ENCODE measurements at regions not wholly inside any gene's neighbourhood (a gene's known extent, or its start where the extent isn't known, plus 50 kb on each side); places are given as distances from the start of the nearest gene placed in this dataset.
"Not testable (repeated sequence)": the region's sequence is repeated elsewhere in the genome, so short reads cannot be mapped to it uniquely, and the experiment has no call there.

DNA sequence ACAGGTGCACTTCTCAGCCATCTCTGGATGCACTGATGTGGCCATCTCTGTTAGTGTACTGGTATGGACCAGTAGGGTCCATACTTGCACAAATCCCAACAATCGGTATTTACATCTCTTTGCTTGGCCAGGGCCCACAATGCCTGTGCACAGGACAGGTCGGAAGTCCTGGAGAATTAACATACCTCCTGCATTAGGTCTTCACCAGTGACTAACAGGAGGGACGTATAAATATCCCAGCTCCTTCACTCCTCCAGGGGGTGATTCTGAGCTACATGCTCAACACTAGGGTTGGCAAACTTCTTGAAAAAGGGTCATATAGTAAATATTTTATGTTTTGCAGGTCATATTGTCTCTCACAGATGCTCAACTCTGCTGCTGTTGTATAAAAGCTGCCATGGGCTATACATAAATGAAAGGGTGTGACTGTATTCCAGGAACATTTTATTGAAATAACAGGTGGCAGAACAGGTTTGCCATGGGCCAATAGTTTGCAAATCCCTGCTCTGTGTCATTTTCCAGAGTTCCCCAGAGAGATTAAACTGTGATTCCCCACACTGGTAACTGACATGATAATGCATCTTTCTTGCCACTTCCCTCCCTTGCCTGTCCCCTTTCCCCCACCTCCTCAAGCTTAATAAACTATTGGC is 141.3 kb downstream of the NPIPA5 start:
- H3K4me3 ChIP-seq (ENCODE audit: low read length in 2 of 2); intact Hi-C loops (cut with DNase I); H3K9me3 ChIP-seq (ENCODE audit: control insufficient read depth, low read length); ATAC-seq (ENCODE audit: low FRiP score); H3K4me1 ChIP-seq (ENCODE audit: control insufficient read depth in 1 of 2, insufficient read depth in 2 of 2, low read length in 2 of 2); H3K27me3 ChIP-seq (ENCODE audit: control insufficient read depth in 1 of 2, insufficient read depth in 2 of 2, low read length in 1 of 2); H3K36me3 ChIP-seq (ENCODE audit: control insufficient read depth in 1 of 2, insufficient read depth in 2 of 2, low read length in 1 of 2); H3K27ac ChIP-seq (ENCODE audit: low read depth in 1 of 2, low read length in 2 of 2); DNase-seq: not testable (repeated sequence)
- 58 to 65% methylated on average over 2 of the region's 3 CpGs for WGBS, 2 donors

GRCh38 chr16:15235140-15235539 is 141.1 kb upstream of the RRN3 start:
- H3K27ac ChIP-seq (ENCODE audit: low read depth in 1 of 2, low read length in 2 of 2); H3K27me3 ChIP-seq (ENCODE audit: control insufficient read depth in 1 of 2, insufficient read depth in 2 of 2, low read length in 1 of 2); H3K4me1 ChIP-seq (ENCODE audit: control insufficient read depth in 1 of 2, insufficient read depth in 2 of 2, low read length in 2 of 2); ATAC-seq (ENCODE audit: low FRiP score); H3K9me3 ChIP-seq (ENCODE audit: control insufficient read depth, low read length); H3K36me3 ChIP-seq (ENCODE audit: control insufficient read depth in 1 of 2, insufficient read depth in 2 of 2, low read length in 1 of 2); H3K4me3 ChIP-seq (ENCODE audit: low read length in 2 of 2); intact Hi-C loops (cut with DNase I); DNase-seq: not testable (repeated sequence)
- WGBS, 2 donors = 52% methylated on average over 3 of the region's 5 CpGs; no CpG with 5 or more reads in 1 of the 2 donors

DNA sequence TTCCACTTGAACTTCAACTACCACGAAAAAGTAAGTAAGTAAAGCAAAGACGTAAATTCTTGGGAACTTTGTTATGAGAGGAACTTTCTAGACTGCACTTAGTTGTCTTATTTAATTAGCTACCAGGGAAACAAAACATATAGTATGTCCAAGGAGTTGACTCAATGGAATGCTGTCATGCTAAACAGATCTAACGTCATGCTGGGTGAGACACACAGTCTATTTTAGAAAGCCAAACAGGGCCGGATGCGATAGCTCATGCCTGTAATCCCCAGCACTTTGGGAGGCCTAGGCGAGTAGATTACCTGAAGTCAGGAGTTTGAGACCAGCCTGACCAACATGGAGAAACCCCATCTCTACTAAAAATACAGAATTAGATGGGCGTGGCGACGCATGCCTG is 140.6 kb upstream of the RRN3 start:
- H3K9me3 ChIP-seq (ENCODE audit: control insufficient read depth, low read length); intact Hi-C loops (cut with DNase I); H3K36me3 ChIP-seq (ENCODE audit: control insufficient read depth in 1 of 2, insufficient read depth in 2 of 2, low read length in 1 of 2); H3K27me3 ChIP-seq (ENCODE audit: control insufficient read depth in 1 of 2, insufficient read depth in 2 of 2, low read length in 1 of 2); H3K4me1 ChIP-seq (ENCODE audit: control insufficient read depth in 1 of 2, insufficient read depth in 2 of 2, low read length in 2 of 2); H3K27ac ChIP-seq (ENCODE audit: low read depth in 1 of 2, low read length in 2 of 2); DNase-seq; ATAC-seq (ENCODE audit: low FRiP score); H3K4me3 ChIP-seq (ENCODE audit: low read length in 2 of 2): not testable (repeated sequence)
- no CpG with 5 or more reads among the region's 9 CpGs for WGBS, 2 donors

DNA sequence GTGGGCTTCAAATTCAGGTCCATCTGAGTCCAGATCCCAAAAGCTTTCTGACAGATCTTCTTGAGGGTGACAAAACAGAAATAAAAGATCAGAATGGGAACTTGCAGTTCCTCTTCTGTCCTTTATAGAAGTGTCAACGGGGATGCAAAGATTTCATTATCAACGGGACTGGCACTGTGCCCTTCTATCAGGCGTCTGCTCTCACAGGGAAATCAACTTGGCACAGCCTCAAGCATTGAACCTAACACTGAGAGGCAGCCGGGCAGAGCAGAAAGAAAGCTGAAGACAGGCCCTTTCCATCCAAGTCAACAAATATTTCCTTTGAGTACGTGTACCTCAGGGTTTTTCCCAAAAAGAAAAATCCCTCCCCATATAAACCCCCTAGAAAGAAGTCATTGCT is 136.4 kb upstream of the RRN3 start:
- ATAC-seq (ENCODE audit: low FRiP score); H3K9me3 ChIP-seq (ENCODE audit: control insufficient read depth, low read length); intact Hi-C loops (cut with DNase I); H3K27me3 ChIP-seq (ENCODE audit: control insufficient read depth in 1 of 2, insufficient read depth in 2 of 2, low read length in 1 of 2); H3K27ac ChIP-seq (ENCODE audit: low read depth in 1 of 2, low read length in 2 of 2); H3K4me3 ChIP-seq (ENCODE audit: low read length in 2 of 2); H3K36me3 ChIP-seq (ENCODE audit: control insufficient read depth in 1 of 2, insufficient read depth in 2 of 2, low read length in 1 of 2); DNase-seq; H3K4me1 ChIP-seq (ENCODE audit: control insufficient read depth in 1 of 2, insufficient read depth in 2 of 2, low read length in 2 of 2): not testable (repeated sequence)
- no CpG with 5 or more reads among the region's 5 CpGs for WGBS, 2 donors

- intact Hi-C loops (cut with DNase I); H3K4me1 ChIP-seq (ENCODE audit: control insufficient read depth in 1 of 2, insufficient read depth in 2 of 2, low read length in 2 of 2); H3K9me3 ChIP-seq (ENCODE audit: control insufficient read depth, low read length); H3K36me3 ChIP-seq (ENCODE audit: control insufficient read depth in 1 of 2, insufficient read depth in 2 of 2, low read length in 1 of 2); DNase-seq; H3K27ac ChIP-seq (ENCODE audit: low read depth in 1 of 2, low read length in 2 of 2); ATAC-seq (ENCODE audit: low FRiP score); H3K4me3 ChIP-seq (ENCODE audit: low read length in 2 of 2); H3K27me3 ChIP-seq (ENCODE audit: control insufficient read depth in 1 of 2, insufficient read depth in 2 of 2, low read length in 1 of 2): not testable (repeated sequence)
- 27 to 32% methylated on average over 2 of the region's 2 CpGs for WGBS, 2 donors
Measured at GRCh38 chr16:15229661-15230060, 135.6 kb upstream of the RRN3 start.

GRCh38 chr16:15224651-15225050 is 130.6 kb upstream of the RRN3 start:
- H3K27me3 ChIP-seq (ENCODE audit: control insufficient read depth in 1 of 2, insufficient read depth in 2 of 2, low read length in 1 of 2); intact Hi-C loops (cut with DNase I); H3K9me3 ChIP-seq (ENCODE audit: control insufficient read depth, low read length); H3K4me3 ChIP-seq (ENCODE audit: low read length in 2 of 2); H3K27ac ChIP-seq (ENCODE audit: low read depth in 1 of 2, low read length in 2 of 2); H3K36me3 ChIP-seq (ENCODE audit: control insufficient read depth in 1 of 2, insufficient read depth in 2 of 2, low read length in 1 of 2); ATAC-seq (ENCODE audit: low FRiP score); DNase-seq; H3K4me1 ChIP-seq (ENCODE audit: control insufficient read depth in 1 of 2, insufficient read depth in 2 of 2, low read length in 2 of 2): not testable (repeated sequence)
- WGBS, 2 donors = no CpG with 5 or more reads among the region's 1 CpG

DNA sequence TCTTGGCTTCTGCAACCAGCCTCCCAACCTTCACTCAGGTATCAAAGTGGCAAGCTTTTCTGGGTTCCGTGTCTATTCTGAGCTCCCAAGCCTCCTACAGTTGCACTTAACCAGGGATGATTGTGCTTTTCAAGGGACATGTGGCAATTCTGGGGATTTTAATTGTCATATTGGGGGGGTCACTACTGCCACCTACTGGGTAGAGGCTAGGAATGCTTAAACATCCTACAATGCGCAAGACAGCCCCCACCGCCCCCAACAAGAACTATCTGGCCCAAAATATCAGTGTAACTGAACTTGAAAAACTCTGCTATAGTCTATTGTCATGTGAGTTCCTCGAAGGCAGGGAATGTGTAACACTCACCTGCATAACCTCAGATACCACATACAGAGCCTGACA is 129.3 kb upstream of the RRN3 start:
- intact Hi-C loops (cut with DNase I); H3K9me3 ChIP-seq (ENCODE audit: control insufficient read depth, low read length); H3K4me1 ChIP-seq (ENCODE audit: control insufficient read depth in 1 of 2, insufficient read depth in 2 of 2, low read length in 2 of 2); ATAC-seq (ENCODE audit: low FRiP score); H3K27me3 ChIP-seq (ENCODE audit: control insufficient read depth in 1 of 2, insufficient read depth in 2 of 2, low read length in 1 of 2); H3K27ac ChIP-seq (ENCODE audit: low read depth in 1 of 2, low read length in 2 of 2); H3K4me3 ChIP-seq (ENCODE audit: low read length in 2 of 2); DNase-seq; H3K36me3 ChIP-seq (ENCODE audit: control insufficient read depth in 1 of 2, insufficient read depth in 2 of 2, low read length in 1 of 2): not testable (repeated sequence)
- 75% methylated on average over 1 of the region's 4 CpGs; no CpG with 5 or more reads in 1 of the 2 donors for WGBS, 2 donors

DNA sequence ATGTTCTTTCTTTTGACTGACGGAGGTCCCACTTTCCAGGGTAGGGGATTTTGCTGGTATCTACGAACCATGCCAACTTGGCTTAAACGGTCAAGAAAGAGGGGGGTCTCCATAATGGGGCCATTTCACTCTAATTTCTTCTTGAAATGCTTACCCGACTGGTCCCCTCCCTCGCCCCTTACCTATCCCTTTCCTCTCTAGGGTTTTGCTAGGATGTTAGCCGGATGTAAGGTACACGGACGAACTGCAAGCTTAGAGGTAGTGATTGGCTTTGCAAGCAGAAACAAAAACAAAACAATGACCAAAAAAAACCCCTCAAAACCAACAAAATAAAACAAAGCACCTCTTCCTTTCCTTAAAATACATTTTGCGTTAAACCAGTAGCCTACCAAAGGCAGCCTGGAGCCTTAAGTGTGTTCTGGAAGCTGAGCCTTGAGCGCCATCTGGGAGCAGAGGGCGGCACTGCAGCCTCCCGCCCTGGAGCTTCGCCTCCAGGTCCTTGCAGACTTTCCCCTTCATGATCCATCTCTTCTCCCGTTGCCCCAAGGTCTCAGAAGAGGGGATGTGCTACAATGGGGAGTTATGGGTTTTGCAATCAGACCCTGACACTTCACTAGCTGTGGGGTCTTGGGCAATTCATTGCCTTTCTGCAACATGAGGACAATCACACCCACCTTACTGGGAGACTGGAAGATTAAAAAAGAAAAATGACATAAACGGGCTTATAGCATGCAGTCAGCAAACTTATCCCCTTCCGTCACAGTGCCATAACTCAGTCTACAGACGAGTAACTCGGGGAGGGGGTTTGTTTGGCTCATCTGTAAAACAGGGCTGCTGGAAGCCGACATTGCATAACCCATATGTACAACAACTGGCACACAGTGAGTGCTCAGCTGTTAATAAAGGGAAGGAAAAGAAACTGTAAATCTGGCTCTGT is 125.9 kb upstream of the RRN3 start:
- H3K4me3 ChIP-seq (ENCODE audit: low read length in 2 of 2); H3K27ac ChIP-seq (ENCODE audit: low read depth in 1 of 2, low read length in 2 of 2); intact Hi-C loops (cut with DNase I); H3K4me1 ChIP-seq (ENCODE audit: control insufficient read depth in 1 of 2, insufficient read depth in 2 of 2, low read length in 2 of 2); H3K27me3 ChIP-seq (ENCODE audit: control insufficient read depth in 1 of 2, insufficient read depth in 2 of 2, low read length in 1 of 2); DNase-seq; H3K36me3 ChIP-seq (ENCODE audit: control insufficient read depth in 1 of 2, insufficient read depth in 2 of 2, low read length in 1 of 2); H3K9me3 ChIP-seq (ENCODE audit: control insufficient read depth, low read length): not testable (repeated sequence)
- WGBS, 2 donors = 24 to 25% methylated on average over 5 to 9 of the region's 19 CpGs
- peak; percentile 92 for ATAC-seq (ENCODE audit: low FRiP score)

All from aorta (tissue), 5 donors.